ENCODE measurements at regions not wholly inside any gene's neighbourhood (a gene's known extent, or its start where the extent isn't known, plus 50 kb on each side); places are given as distances from the start of the nearest gene placed in this dataset.

DNA sequence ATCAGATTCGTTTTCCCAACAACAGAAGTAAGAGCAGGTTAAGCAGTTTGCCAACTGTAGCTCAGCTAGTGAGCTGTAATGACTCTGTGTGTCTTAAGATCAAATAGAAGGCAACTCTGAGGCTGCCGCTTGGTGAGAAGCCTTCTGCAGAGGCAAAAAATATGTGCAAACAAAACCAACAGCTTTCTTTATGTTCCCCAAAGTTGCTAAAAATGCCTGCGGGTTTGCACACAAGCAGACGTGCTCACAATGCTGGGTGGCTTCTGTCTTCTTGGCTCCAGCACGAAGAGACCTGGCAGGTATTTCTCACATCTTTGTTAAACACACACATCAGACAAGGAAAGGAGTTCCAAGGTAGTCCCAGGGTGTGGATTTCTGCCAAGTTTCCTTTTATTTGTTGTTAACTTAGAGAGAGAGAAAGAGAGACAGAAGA, 158.9 kb upstream of the JUN start:
- no peak for TF ChIP-seq POLR2A (IDR thresholded peaks at IDR 0.05)
- TF ChIP-seq, protein P1, sequence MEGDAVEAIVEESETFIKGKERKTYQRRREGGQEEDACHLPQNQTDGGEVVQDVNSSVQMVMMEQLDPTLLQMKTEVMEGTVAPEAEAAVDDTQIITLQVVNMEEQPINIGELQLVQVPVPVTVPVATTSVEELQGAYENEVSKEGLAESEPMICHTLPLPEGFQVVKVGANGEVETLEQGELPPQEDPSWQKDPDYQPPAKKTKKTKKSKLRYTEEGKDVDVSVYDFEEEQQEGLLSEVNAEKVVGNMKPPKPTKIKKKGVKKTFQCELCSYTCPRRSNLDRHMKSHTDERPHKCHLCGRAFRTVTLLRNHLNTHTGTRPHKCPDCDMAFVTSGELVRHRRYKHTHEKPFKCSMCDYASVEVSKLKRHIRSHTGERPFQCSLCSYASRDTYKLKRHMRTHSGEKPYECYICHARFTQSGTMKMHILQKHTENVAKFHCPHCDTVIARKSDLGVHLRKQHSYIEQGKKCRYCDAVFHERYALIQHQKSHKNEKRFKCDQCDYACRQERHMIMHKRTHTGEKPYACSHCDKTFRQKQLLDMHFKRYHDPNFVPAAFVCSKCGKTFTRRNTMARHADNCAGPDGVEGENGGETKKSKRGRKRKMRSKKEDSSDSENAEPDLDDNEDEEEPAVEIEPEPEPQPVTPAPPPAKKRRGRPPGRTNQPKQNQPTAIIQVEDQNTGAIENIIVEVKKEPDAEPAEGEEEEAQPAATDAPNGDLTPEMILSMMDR (IDR thresholded peaks at IDR 0.05) = no peak

Data from uterus (tissue), 2 donors.